Limb (tissue), 2 donors: ENCODE measurements at regions not wholly inside any gene's neighbourhood (a gene's known extent, or its start where the extent isn't known, plus 50 kb on each side); places are given as distances from the start of the nearest gene placed in this dataset.

Experiments
- DNase-seq, 2 donors: peaks; one replicate each; pipeline ENCODE4 v3.0.0-alpha.2; 2016; ENCODE audit errors: extremely low spot score in 2 of 2

GRCh38 chr12:87930033-87930432, 99.2 kb downstream of the C12orf50 start:
- DNase-seq, result no peak

- DNase-seq, result no peak
Measured at GRCh38 chr12:87929346-87929745, 99.9 kb downstream of the C12orf50 start.

- DNase-seq, result no peak
Measured at GRCh38 chr12:87928031-87928430, 101.2 kb downstream of the C12orf50 start.

- no peak for DNase-seq
Measured at GRCh38 chr12:87925021-87925420, 104.2 kb downstream of the C12orf50 start.

GRCh38 chr12:87924149-87924548, 105.1 kb downstream of the C12orf50 start:
- no peak for DNase-seq

GRCh38 chr12:87923361-87923760, 105.8 kb downstream of the C12orf50 start:
- no peak for DNase-seq

GRCh38 chr12:87922736-87923135, 106.5 kb downstream of the C12orf50 start:
- no peak for DNase-seq

- DNase-seq, result no peak
Measured at GRCh38 chr12:87921621-87922020, 107.6 kb downstream of the C12orf50 start.

GRCh38 chr12:87920139-87920538, 109.1 kb downstream of the C12orf50 start:
- DNase-seq, result no peak

- DNase-seq, result no peak
Measured at GRCh38 chr12:87901457-87901856, 127.7 kb downstream of the C12orf50 start.

- DNase-seq, result no peak
Measured at GRCh38 chr12:87897662-87898061, 131.5 kb downstream of the C12orf50 start.

- no peak for DNase-seq
Measured at GRCh38 chr12:87883806-87884205, 145.4 kb downstream of the C12orf50 start.

GRCh38 chr12:87879141-87879540, 150.1 kb downstream of the C12orf50 start:
- no peak for DNase-seq

- DNase-seq, result no peak
Measured at GRCh38 chr12:87870493-87871460, 158.4 kb downstream of the C12orf50 start.

- no peak for DNase-seq
Measured at GRCh38 chr12:87870061-87870460, 159.1 kb downstream of the C12orf50 start.

GRCh38 chr12:87866578-87867292, 162.5 kb downstream of the C12orf50 start:
- DNase-seq, result peak in 1 of 2 donors; percentile 8

GRCh38 chr12:87861791-87862190, 167.4 kb downstream of the C12orf50 start:
- DNase-seq, result no peak

- no peak for DNase-seq
Measured at GRCh38 chr12:87853448-87854003, 175.7 kb downstream of the C12orf50 start.

GRCh38 chr12:87849074-87849473, 180.1 kb downstream of the C12orf50 start:
- no peak for DNase-seq

- DNase-seq, result peak in 1 of 2 donors; percentile 89
Measured at GRCh38 chr12:87848248-87848868, 180.8 kb downstream of the C12orf50 start.

GRCh38 chr12:87847147-87847546, 182.1 kb downstream of the C12orf50 start:
- DNase-seq, result no peak

GRCh38 chr12:87846045-87846444, 183.2 kb downstream of the C12orf50 start:
- DNase-seq, result no peak
